Superior temporal gyrus (tissue), 1 donor: ENCODE measurements at regions not wholly inside any gene's neighbourhood (a gene's known extent, or its start where the extent isn't known, plus 50 kb on each side); places are given as distances from the start of the nearest gene placed in this dataset.

Experiments used
- DNase-seq: peaks from one replicate; pipeline ENCODE4 v3.0.0-alpha.2; 2016; ENCODE audit errors: extremely low spot score

GRCh38 chrX:76228499-76228898 is 55.6 kb downstream of the PBDC1 start:
- DNase-seq, result no peak

GRCh38 chrX:76248901-76249300 is 76.0 kb downstream of the PBDC1 start:
- no peak for DNase-seq

GRCh38 chrX:76253432-76253831 is 80.6 kb downstream of the PBDC1 start:
- peak; percentile 18 for DNase-seq

- DNase-seq, result peak; percentile 63
Observed at GRCh38 chrX:76279007-76279406, 106.1 kb downstream of the PBDC1 start.
